Thymus (tissue), 11 donors: ENCODE measurements at regions not wholly inside any gene's neighbourhood (a gene's known extent, or its start where the extent isn't known, plus 50 kb on each side); places are given as distances from the start of the nearest gene placed in this dataset.
"Not testable (repeated sequence)": the region's sequence is repeated elsewhere in the genome, so short reads cannot be mapped to it uniquely, and the experiment has no call there.

Experiments
- DNase-seq, 9 donors: peaks; one replicate each; pipeline ENCODE4 v3.0.0-alpha.2; 2013; ENCODE audit warnings: low spot score in 9 of 9, low read depth in 6 of 9, missing footprints in 1 of 9
- H3K27ac ChIP-seq, 2 donors: one replicate each; pipeline ENCODE4 v1.5.1; 2013; ENCODE audit warnings: control low read depth in 1 of 2, low read depth in 1 of 2, low read length in 1 of 2, mild to moderate bottlenecking in 1 of 2, moderate library complexity in 1 of 2
- H3K27me3 ChIP-seq, 2 donors: one replicate each; pipeline ENCODE4 v1.5.1; 2013; ENCODE audit warnings: low read length in 1 of 2; ENCODE audit not compliant: control insufficient read depth in 2 of 2, insufficient read depth in 1 of 2
- H3K36me3 ChIP-seq, 2 donors: one replicate each; pipeline ENCODE4 v1.5.1; 2013; ENCODE audit warnings: low read length in 1 of 2, mild to moderate bottlenecking in 1 of 2, moderate library complexity in 1 of 2; ENCODE audit not compliant: control insufficient read depth in 2 of 2, insufficient read depth in 2 of 2
- H3K4me1 ChIP-seq, 2 donors: one replicate each; pipeline ENCODE4 v1.5.1; 2013; ENCODE audit warnings: low read length in 2 of 2; ENCODE audit not compliant: control insufficient read depth in 2 of 2, insufficient read depth in 2 of 2
- H3K4me3 ChIP-seq, 2 donors: one replicate each; pipeline ENCODE4 v1.5.1; 2013; ENCODE audit warnings: low read length in 2 of 2, control low read depth in 1 of 2, mild to moderate bottlenecking in 1 of 2
- H3K9me3 ChIP-seq, 2 donors: one replicate each; pipeline ENCODE4 v1.5.1; 2013; ENCODE audit warnings: low read length in 1 of 2, mild to moderate bottlenecking in 1 of 2; ENCODE audit not compliant: control insufficient read depth in 2 of 2, insufficient read depth in 1 of 2
- WGBS: extraction: QIAGEN DNeasy Blood & Tissue Kit; methylation state at CpG from one replicate; pipeline ENCODE4 v1.1.7; 2013; 5-methylcytosine and 5-hydroxymethylcytosine counted together
- donor health status: healthy.

GRCh38 chr14:106355007-106355791, 828.8 kb downstream of the TMEM121 start:
- not testable (repeated sequence) for H3K36me3 ChIP-seq, H3K9me3 ChIP-seq, DNase-seq, H3K4me3 ChIP-seq, H3K27me3 ChIP-seq
- WGBS = 35% methylated on average over 7 of the region's 8 CpGs
- peaks cover 2 to 36% of the 10 kb centered on the region in 2 donors for H3K4me1 ChIP-seq
- H3K27ac ChIP-seq = peak overlapping the region in 1 of 2 donors; percentile 74

GRCh38 chr14:106355881-106356642, 829.7 kb downstream of the TMEM121 start:
- not testable (repeated sequence) for H3K36me3 ChIP-seq, H3K9me3 ChIP-seq, H3K27me3 ChIP-seq, H3K4me3 ChIP-seq
- WGBS = 25% methylated on average over 6 of the region's 6 CpGs
- DNase-seq = peak in 1 of 9 donors; percentile 75
- Histone ChIP-seq H3K4me1 (peaks cover 2 to 34% of the 10 kb centered on the region in 2 donors), H3K27ac (peak overlapping the region in 1 of 2 donors; percentile 73)

DNA sequence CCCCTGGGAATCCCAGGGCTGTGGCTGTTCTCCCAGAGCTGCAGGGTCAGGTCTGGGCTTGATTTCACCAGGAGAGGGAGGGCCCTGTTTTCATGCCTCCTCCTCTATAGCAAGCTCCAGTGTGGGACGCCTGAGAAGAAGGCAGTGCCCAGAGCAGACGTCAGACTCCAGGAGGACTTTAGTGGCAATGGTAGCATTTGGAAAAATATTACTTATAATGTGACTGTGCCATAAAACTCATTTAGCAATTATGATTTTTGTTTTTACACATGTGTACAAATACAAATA, 830.2 kb downstream of the TMEM121 start:
- not testable (repeated sequence) for H3K9me3 ChIP-seq, H3K36me3 ChIP-seq, H3K4me3 ChIP-seq, DNase-seq, H3K27me3 ChIP-seq
- WGBS = 51% methylated on average over 2 of the region's 2 CpGs
- peak overlapping the region in 1 of 2 donors; percentile 68 for H3K27ac ChIP-seq
- peaks cover 2 to 30% of the 10 kb centered on the region in 2 donors for H3K4me1 ChIP-seq

GRCh38 chr14:106359157-106359887, 832.9 kb downstream of the TMEM121 start:
- peaks cover 2 to 25% of the 10 kb centered on the region in 2 donors for H3K4me1 ChIP-seq
- H3K36me3 ChIP-seq, H3K4me3 ChIP-seq, H3K27me3 ChIP-seq, H3K9me3 ChIP-seq: not testable (repeated sequence)
- WGBS = 25% methylated on average over 17 of the region's 17 CpGs
- peak in 1 of 9 donors; percentile 26 for DNase-seq
- peak overlapping the region in 1 of 2 donors; percentile 75 for H3K27ac ChIP-seq

DNA sequence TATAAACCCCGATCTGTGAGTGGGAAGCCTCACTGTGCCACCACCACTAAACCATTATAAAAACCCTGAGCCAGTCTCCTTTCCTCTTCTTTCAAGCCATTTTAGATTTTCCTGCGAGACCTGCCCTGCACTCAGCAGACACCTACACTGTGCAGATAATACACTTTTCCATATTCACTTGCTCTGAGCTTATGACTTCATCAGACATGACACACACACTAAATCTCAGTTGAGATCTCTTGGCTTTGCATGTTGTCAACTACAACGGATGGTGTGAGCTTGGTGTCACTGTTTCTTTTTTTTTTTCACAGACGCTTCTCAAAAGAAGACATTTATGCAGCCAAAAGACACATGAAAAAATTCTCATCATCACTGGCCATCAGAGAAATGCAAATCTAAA, 839.0 kb downstream of the TMEM121 start:
- not testable (repeated sequence) for H3K9me3 ChIP-seq, DNase-seq, H3K27ac ChIP-seq, H3K27me3 ChIP-seq, H3K36me3 ChIP-seq, H3K4me3 ChIP-seq
- WGBS = 54% methylated on average over 2 of the region's 4 CpGs
- peaks cover 0 to 21% of the 10 kb centered on the region in 2 donors for H3K4me1 ChIP-seq

GRCh38 chr14:106365894-106366293, 839.5 kb downstream of the TMEM121 start:
- not testable (repeated sequence) for H3K27ac ChIP-seq, H3K36me3 ChIP-seq, DNase-seq, H3K27me3 ChIP-seq, H3K4me3 ChIP-seq, H3K9me3 ChIP-seq
- H3K4me1 ChIP-seq = peaks cover 0 to 21% of the 10 kb centered on the region in 2 donors
- WGBS = 69% methylated on average over 5 of the region's 5 CpGs

DNA sequence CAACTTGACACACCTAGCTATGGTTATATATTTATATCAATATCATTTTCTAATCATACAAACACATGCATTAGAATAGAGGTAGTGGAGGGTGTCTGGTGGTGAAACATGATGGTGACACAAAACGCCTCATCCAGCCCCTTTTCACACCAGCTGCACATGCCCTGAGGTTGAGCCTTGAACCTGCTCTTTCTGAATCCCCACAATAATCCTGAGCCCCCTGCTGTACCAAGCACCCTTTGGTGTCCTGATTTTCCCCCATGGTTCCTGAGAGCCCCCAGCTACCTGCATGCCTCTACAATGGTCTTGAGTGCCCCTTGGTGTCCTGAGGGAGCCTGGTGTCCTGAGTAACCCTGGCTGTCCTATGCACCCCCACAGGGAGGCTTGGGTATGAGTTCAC, 840.6 kb downstream of the TMEM121 start:
- not testable (repeated sequence) for H3K27ac ChIP-seq, H3K9me3 ChIP-seq, H3K36me3 ChIP-seq, H3K4me3 ChIP-seq, H3K27me3 ChIP-seq, DNase-seq
- H3K4me1 ChIP-seq = peaks cover 0 to 25% of the 10 kb centered on the region in 2 donors
- 71% methylated on average over 1 of the region's 1 CpG for WGBS

DNA sequence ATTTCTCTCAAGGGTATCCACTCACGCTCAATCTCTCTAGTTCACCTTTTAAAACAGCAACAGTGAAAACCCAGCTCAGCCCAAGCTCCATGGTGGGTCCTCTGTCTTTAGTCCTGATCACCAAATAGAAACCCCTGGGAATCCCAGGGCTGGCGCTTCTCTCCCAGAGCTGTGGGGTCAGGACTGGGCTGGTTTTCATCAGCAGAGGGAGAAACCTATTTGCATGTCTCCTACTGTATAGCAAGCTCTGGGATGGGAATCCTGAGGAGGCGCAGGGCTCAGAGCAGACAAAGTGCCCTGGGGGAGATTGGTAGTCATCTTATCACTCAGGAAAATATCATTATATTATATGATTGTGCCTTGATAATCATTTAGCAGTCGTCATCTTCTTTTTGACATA, 843.1 kb downstream of the TMEM121 start:
- H3K4me1 ChIP-seq = peaks cover 7 to 46% of the 10 kb centered on the region in 2 donors
- H3K9me3 ChIP-seq, H3K27me3 ChIP-seq, DNase-seq, H3K4me3 ChIP-seq, H3K36me3 ChIP-seq, H3K27ac ChIP-seq: not testable (repeated sequence)
- 91% methylated on average over 3 of the region's 4 CpGs for WGBS
